Endodermal cell (in vitro differentiated cells): ENCODE measurements at regions not wholly inside any gene's neighbourhood (a gene's known extent, or its start where the extent isn't known, plus 50 kb on each side); places are given as distances from the start of the nearest gene placed in this dataset.

Experiments used
- DNase-seq: peaks from one replicate; pipeline ENCODE4 v3.0.0-alpha.2; 2017
- H3K27ac ChIP-seq: 2 replicates; pipeline ENCODE4 v1.5.1; 2013; ENCODE audit warnings: mild to moderate bottlenecking, low read depth, low read length, moderate library complexity
- H3K27me3 ChIP-seq: 2 replicates; pipeline ENCODE4 v1.6.1; 2013; ENCODE audit warnings: mild to moderate bottlenecking, low read length, moderate library complexity; ENCODE audit not compliant: insufficient read depth, control insufficient read depth, poor library complexity, severe bottlenecking
- H3K36me3 ChIP-seq: 2 replicates; pipeline ENCODE4 v1.7.0; 2013; ENCODE audit warnings: mild to moderate bottlenecking, low read length, moderate library complexity; ENCODE audit not compliant: control insufficient read depth, insufficient read depth
- H3K4me1 ChIP-seq: one replicate; pipeline ENCODE4 v1.7.0; 2013; ENCODE audit warnings: low read length; ENCODE audit not compliant: control insufficient read depth, insufficient read depth
- H3K4me3 ChIP-seq: 2 replicates; pipeline ENCODE4 v1.5.1; 2013; ENCODE audit warnings: mild to moderate bottlenecking, low read length, moderate library complexity
- H3K9ac ChIP-seq: 2 replicates; pipeline ENCODE4 v1.6.1; 2013; ENCODE audit warnings: mild to moderate bottlenecking, low read length, moderate library complexity; ENCODE audit not compliant: poor library complexity, severe bottlenecking; ENCODE audit errors: extremely low read depth
- H3K9me3 ChIP-seq: 2 replicates; pipeline ENCODE4 v1.6.1; 2013; ENCODE audit warnings: mild to moderate bottlenecking, low read length, moderate library complexity; ENCODE audit not compliant: control insufficient read depth
- H3K27ac Mint-ChIP-seq: 2 replicates; pipeline ENCODE4 v1.8.0; 2020; ENCODE audit warnings: mixed read lengths
- H3K27me3 Mint-ChIP-seq: 2 replicates; pipeline ENCODE4 v1.8.0; 2021; ENCODE audit warnings: mild to moderate bottlenecking, mixed read lengths; ENCODE audit not compliant: insufficient read depth
- H3K36me3 Mint-ChIP-seq: 2 replicates; pipeline ENCODE4 v1.8.0; 2020; ENCODE audit warnings: low read depth, mixed read lengths
- H3K4me1 Mint-ChIP-seq: 2 replicates; pipeline ENCODE4 v1.8.0; 2020; ENCODE audit warnings: mixed read lengths
- H3K4me3 Mint-ChIP-seq: 2 replicates; pipeline ENCODE4 v1.8.0; 2020; ENCODE audit warnings: mild to moderate bottlenecking, moderate library complexity, mixed read lengths
- H3K9me3 Mint-ChIP-seq: 2 replicates; pipeline ENCODE4 v1.8.0; 2020; ENCODE audit warnings: mild to moderate bottlenecking, mixed read lengths
- WGBS, 2 experiments: methylation state at CpG; one replicate each; pipeline versions ENCODE4 v1.1.5 to v1.1.7; 2013; ENCODE audit warnings: missing lambda C conversion rate in 2 of 2, mixed read lengths in 1 of 2; ENCODE audit not compliant: insufficient coverage in 1 of 2, insufficient read length in 1 of 2; 5-methylcytosine and 5-hydroxymethylcytosine counted together
- TF ChIP-seq, protein P1 (sequence below): fragments of 200-600 bp; sonication (generic); conservative IDR thresholded peaks from 2 replicates; pipeline ENCODE4 v1.5.0; 2021; ENCODE audit warnings: antibody characterized with exemption, mild to moderate bottlenecking

DNA sequence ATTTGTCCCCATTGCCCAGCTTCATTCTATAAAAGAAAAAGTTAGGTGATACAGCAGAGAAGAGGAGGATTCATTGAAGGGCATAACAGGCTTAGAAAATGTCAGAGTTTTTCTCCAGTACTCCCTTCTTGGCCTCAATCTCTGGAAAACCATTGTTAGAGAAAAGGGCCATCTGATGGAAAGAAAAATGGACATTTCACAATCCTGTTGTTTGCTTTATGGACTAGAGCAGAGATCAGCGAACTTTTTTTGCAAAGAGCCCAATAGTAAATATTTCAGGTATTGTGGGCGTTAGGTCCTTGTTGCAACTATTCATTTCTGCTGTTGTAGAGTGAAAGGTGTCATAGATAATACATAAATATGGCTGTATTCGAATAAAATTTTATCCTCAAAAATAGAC, 208.8 kb downstream of the TLE4 start:
- no peak overlapping the region for H3K4me3 ChIP-seq
- Mint-ChIP-seq H3K27ac (no peak overlapping the region), H3K9me3 (no peaks in the 10 kb centered on the region), H3K4me1 (no peaks in the 10 kb centered on the region), H3K27me3 (no peaks in the 10 kb centered on the region), H3K36me3 (no peaks in the 10 kb centered on the region), H3K4me3 (no peak overlapping the region)
- H3K27ac ChIP-seq, result no peak overlapping the region
- DNase-seq, result no peak
- no peaks in the 10 kb centered on the region for H3K4me1 ChIP-seq
- 94 to 100% methylated on average over 2 to 3 of the region's 3 CpGs for WGBS, 2 experiments
- TF ChIP-seq, protein P1, sequence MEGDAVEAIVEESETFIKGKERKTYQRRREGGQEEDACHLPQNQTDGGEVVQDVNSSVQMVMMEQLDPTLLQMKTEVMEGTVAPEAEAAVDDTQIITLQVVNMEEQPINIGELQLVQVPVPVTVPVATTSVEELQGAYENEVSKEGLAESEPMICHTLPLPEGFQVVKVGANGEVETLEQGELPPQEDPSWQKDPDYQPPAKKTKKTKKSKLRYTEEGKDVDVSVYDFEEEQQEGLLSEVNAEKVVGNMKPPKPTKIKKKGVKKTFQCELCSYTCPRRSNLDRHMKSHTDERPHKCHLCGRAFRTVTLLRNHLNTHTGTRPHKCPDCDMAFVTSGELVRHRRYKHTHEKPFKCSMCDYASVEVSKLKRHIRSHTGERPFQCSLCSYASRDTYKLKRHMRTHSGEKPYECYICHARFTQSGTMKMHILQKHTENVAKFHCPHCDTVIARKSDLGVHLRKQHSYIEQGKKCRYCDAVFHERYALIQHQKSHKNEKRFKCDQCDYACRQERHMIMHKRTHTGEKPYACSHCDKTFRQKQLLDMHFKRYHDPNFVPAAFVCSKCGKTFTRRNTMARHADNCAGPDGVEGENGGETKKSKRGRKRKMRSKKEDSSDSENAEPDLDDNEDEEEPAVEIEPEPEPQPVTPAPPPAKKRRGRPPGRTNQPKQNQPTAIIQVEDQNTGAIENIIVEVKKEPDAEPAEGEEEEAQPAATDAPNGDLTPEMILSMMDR, result no peak
- no peaks in the 10 kb centered on the region for H3K36me3 ChIP-seq
- H3K9ac ChIP-seq, result no peak overlapping the region
- no peaks in the 10 kb centered on the region for H3K9me3 ChIP-seq
- no peaks in the 10 kb centered on the region for H3K27me3 ChIP-seq

DNA sequence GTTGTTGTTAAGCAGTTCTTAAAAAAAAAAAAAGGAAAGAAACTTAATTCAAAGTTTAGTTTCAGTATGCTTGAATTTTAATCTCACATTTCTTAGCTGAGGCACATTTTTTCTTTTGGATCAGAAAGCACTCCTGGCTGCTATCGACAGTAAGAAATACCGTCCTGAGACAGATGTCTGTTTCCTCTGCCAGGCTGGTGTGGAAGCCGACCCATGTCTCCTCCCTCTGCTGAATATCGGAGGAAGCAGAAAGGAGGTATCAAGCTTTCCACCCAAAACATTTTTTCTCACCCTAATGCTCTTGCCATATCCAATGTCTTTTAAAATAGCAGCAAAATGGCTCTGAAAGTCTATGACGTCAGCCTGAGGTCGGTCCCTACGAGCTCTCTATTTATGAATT, 208.1 kb downstream of the TLE4 start:
- Mint-ChIP-seq H3K27me3 (no peaks in the 10 kb centered on the region), H3K4me3 (no peak overlapping the region)
- WGBS, 2 experiments, result 93 to 97% methylated on average over 6 to 7 of the region's 7 CpGs

GRCh38 chr9:79778581-79778980, 206.8 kb downstream of the TLE4 start:
- H3K36me3 ChIP-seq, result no peaks in the 10 kb centered on the region
- no peak overlapping the region for H3K4me3 ChIP-seq
- H3K27me3 ChIP-seq, result no peaks in the 10 kb centered on the region
- H3K36me3 Mint-ChIP-seq, result no peaks in the 10 kb centered on the region
- H3K27ac ChIP-seq, result no peak overlapping the region
- H3K4me3 Mint-ChIP-seq, result no peak overlapping the region
- no peaks in the 10 kb centered on the region for H3K9me3 ChIP-seq
- H3K27ac Mint-ChIP-seq, result no peak overlapping the region
- no peak for DNase-seq
- WGBS, 2 experiments, result 95 to 100% methylated on average over 1 of the region's 1 CpG
- no peaks in the 10 kb centered on the region for H3K27me3 Mint-ChIP-seq
- peaks cover 1% of the 10 kb centered on the region for H3K4me1 Mint-ChIP-seq
- H3K9ac ChIP-seq, result no peak overlapping the region
- TF ChIP-seq, protein P1, result no peak
- no peaks in the 10 kb centered on the region for H3K9me3 Mint-ChIP-seq
- no peaks in the 10 kb centered on the region for H3K4me1 ChIP-seq

More for the DNA sequence above, 208.1 kb downstream of the TLE4 start:
- H3K4me3 ChIP-seq, result no peak overlapping the region
- no peak overlapping the region for H3K27ac ChIP-seq
- H3K36me3 ChIP-seq, result no peaks in the 10 kb centered on the region
- H3K36me3 Mint-ChIP-seq, result no peaks in the 10 kb centered on the region
- TF ChIP-seq, protein P1, result no peak
- H3K27ac Mint-ChIP-seq, result no peak overlapping the region
- H3K4me1 ChIP-seq, result no peaks in the 10 kb centered on the region
- DNase-seq, result no peak
- no peaks in the 10 kb centered on the region for H3K9me3 ChIP-seq
- H3K27me3 ChIP-seq, result no peaks in the 10 kb centered on the region
- no peak overlapping the region for H3K9ac ChIP-seq
- H3K4me1 Mint-ChIP-seq, result peaks cover 1% of the 10 kb centered on the region
- no peaks in the 10 kb centered on the region for H3K9me3 Mint-ChIP-seq
